ENCODE measurements at regions not wholly inside any gene's neighbourhood (a gene's known extent, or its start where the extent isn't known, plus 50 kb on each side); places are given as distances from the start of the nearest gene placed in this dataset.

- Mint-ChIP-seq H3K27ac (no peak overlapping the region), H3K36me3 (ENCODE audit: low read depth) (no peaks in the 10 kb centered on the region), H3K4me1 (no peaks in the 10 kb centered on the region), H3K9me3 (peaks cover 4% of the 10 kb centered on the region), H3K27me3 (no peaks in the 10 kb centered on the region), H3K4me3 (no peak overlapping the region)
- ATAC-seq (no peak), DNase-seq (no peak)
Measured at GRCh38 chr14:42475289-42475688, 868.6 kb downstream of the LRFN5 start.

DNA sequence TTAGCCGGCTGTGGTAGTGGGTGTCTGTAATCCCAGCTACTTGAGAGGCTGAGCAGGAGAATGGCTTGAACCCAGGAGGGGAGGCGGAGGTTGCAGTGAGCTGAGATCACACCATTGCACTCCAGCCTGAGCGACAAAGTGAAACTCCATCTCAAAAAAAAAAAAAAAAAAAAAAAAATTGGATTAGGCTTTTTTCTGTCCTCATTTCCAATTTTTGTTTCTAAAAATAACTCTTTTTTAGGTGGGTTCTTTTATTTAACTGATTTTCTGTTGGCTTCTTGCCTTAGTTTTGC, 863.7 kb downstream of the LRFN5 start:
- Mint-ChIP-seq H3K27me3 (no peaks in the 10 kb centered on the region), H3K9me3 (peaks cover 4% of the 10 kb centered on the region), H3K4me3 (no peak overlapping the region), H3K4me1 (no peaks in the 10 kb centered on the region), H3K36me3 (ENCODE audit: low read depth) (no peaks in the 10 kb centered on the region), H3K27ac (no peak overlapping the region)
- no peak for ATAC-seq
- no peak for DNase-seq

DNA sequence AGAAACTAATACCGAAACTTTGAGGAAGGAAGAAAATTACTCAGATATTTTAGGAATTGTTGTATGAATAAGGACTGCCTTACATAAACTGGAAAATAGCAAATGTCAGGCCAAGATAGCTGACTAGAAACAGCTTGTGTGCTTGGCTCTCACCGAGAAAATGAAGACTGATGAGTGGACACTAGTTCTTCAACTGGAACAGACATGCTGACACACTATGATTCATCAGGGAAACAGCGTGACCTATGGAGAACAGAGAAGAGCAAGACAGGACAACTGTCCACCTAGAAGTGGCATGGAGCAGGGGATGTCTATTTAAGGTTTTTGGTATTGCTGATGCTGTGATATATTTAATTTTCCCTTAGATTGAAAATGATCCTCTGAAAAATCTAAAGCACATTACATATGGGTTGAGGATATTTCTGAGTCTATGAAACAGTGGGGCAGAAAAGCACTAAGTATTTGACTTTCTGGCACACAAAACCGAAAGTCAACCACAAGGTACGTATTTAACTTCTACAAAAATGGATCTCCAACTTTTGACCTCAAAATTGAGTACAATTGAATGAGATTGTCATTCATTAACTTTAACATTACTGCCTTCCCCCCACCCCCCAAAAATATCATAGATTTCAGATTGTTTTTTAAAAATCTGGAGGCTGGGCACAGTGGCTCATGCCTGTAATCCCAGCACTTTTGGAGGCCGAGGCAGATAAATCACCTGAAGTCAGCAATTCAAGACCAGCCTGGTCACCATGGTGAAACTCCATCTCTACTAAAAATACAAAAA, 863.2 kb downstream of the LRFN5 start:
- H3K27ac Mint-ChIP-seq = no peak overlapping the region
- peaks cover 4% of the 10 kb centered on the region for H3K9me3 Mint-ChIP-seq
- DNase-seq (no peak), ATAC-seq (no peak)
- no peaks in the 10 kb centered on the region for H3K4me1 Mint-ChIP-seq
- H3K27me3 Mint-ChIP-seq = no peaks in the 10 kb centered on the region
- no peaks in the 10 kb centered on the region for H3K36me3 Mint-ChIP-seq (ENCODE audit: low read depth)
- H3K4me3 Mint-ChIP-seq = no peak overlapping the region

DNA sequence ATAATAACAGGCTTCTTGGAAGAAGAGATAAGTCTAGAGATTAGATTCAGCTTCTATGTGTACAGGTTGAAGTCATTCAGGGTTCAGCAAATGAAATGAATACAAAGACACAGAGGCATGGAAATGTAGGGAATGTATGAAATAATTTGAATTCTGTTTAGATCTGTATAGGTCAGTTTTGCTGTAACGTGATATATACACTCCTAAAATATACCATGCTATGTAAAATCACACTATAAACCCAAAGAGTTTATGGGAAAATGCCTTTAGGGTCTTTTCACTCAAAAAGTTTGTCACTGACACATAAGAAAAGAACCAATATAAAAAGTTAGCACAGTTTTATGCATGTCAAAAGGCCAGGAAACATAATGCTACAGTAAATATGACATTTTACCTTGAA, 854.0 kb downstream of the LRFN5 start:
- H3K4me3 Mint-ChIP-seq = no peak overlapping the region
- no peaks in the 10 kb centered on the region for H3K36me3 Mint-ChIP-seq (ENCODE audit: low read depth)
- no peak for DNase-seq
- H3K27ac Mint-ChIP-seq = no peak overlapping the region
- ATAC-seq = no peak
- no peaks in the 10 kb centered on the region for H3K27me3 Mint-ChIP-seq
- H3K4me1 Mint-ChIP-seq = no peaks in the 10 kb centered on the region
- H3K9me3 Mint-ChIP-seq = peaks cover 4% of the 10 kb centered on the region

DNA sequence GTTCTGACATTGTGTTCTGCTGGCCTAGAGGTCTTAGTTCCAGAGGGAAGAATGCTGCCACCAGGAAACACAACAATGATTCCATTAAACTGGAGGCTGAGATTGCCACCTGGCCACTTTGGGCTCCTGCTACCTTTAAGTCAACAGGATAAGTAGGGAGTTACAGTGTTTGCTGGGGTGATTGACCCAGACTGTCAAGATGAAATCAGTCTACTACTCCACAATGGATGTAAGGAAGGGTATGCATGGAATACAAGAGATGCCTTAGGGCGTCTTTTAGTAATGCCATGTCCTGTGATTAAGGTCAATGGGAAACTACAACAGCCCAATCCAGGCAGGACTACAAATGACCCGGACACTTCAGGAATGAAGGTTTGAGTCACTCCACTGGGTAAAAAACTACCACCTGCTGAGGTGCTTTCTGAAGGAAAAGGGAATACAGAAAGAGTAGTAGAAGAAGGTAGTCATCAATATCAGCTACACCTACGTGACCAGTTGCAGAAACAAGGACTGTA, 852.6 kb downstream of the LRFN5 start:
- DNase-seq = no peak
- H3K36me3 Mint-ChIP-seq (ENCODE audit: low read depth) = no peaks in the 10 kb centered on the region
- H3K4me3 Mint-ChIP-seq = no peak overlapping the region
- peaks cover 4% of the 10 kb centered on the region for H3K9me3 Mint-ChIP-seq
- no peak for ATAC-seq
- no peak overlapping the region for H3K27ac Mint-ChIP-seq
- no peaks in the 10 kb centered on the region for H3K27me3 Mint-ChIP-seq
- H3K4me1 Mint-ChIP-seq = no peaks in the 10 kb centered on the region

GRCh38 chr14:42441615-42442014, 834.9 kb downstream of the LRFN5 start:
- ATAC-seq (no peak), DNase-seq (no peak)
- Mint-ChIP-seq H3K4me3 (no peak overlapping the region), H3K9me3 (peaks cover 4% of the 10 kb centered on the region), H3K4me1 (no peaks in the 10 kb centered on the region), H3K27me3 (no peaks in the 10 kb centered on the region), H3K36me3 (ENCODE audit: low read depth) (no peaks in the 10 kb centered on the region), H3K27ac (no peak overlapping the region)

GRCh38 chr14:42437809-42438208, 831.1 kb downstream of the LRFN5 start:
- Mint-ChIP-seq H3K27me3 (no peaks in the 10 kb centered on the region), H3K4me3 (no peak overlapping the region), H3K36me3 (ENCODE audit: low read depth) (no peaks in the 10 kb centered on the region), H3K9me3 (peaks cover 10% of the 10 kb centered on the region), H3K4me1 (no peaks in the 10 kb centered on the region), H3K27ac (no peak overlapping the region)
- DNase-seq = no peak
- no peak for ATAC-seq

DNA sequence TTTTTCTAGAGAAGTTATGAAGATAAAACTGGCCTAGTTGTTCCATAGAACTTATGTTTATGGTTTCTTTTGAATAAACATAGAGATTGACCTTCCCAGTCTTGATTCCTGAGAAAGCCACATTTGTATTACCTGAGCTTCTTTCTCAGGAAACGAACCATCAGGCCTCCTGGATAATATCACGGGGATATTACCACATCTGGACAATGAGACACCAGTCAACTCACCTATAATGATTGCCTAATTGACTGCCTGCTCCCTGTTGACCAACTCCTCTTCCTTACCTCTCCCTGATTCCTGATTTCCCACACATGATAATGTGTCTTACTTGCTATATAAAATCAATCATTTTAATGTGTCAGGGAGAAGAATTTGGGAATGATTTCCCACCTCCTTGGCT, 822.7 kb downstream of the LRFN5 start:
- DNase-seq (no peak), ATAC-seq (no peak)
- Mint-ChIP-seq H3K9me3 (peaks cover 15% of the 10 kb centered on the region), H3K27me3 (no peaks in the 10 kb centered on the region), H3K4me1 (no peaks in the 10 kb centered on the region), H3K4me3 (no peak overlapping the region), H3K36me3 (ENCODE audit: low read depth) (no peaks in the 10 kb centered on the region), H3K27ac (no peak overlapping the region)

- H3K4me1 Mint-ChIP-seq = no peaks in the 10 kb centered on the region
- no peaks in the 10 kb centered on the region for H3K36me3 Mint-ChIP-seq (ENCODE audit: low read depth)
- no peak overlapping the region for H3K27ac Mint-ChIP-seq
- DNase-seq (peak; percentile 3), ATAC-seq (no peak)
- peaks cover 15% of the 10 kb centered on the region for H3K9me3 Mint-ChIP-seq
- H3K4me3 Mint-ChIP-seq = no peak overlapping the region
- H3K27me3 Mint-ChIP-seq = no peaks in the 10 kb centered on the region
Measured at GRCh38 chr14:42428996-42429395, 822.3 kb downstream of the LRFN5 start.

DNA sequence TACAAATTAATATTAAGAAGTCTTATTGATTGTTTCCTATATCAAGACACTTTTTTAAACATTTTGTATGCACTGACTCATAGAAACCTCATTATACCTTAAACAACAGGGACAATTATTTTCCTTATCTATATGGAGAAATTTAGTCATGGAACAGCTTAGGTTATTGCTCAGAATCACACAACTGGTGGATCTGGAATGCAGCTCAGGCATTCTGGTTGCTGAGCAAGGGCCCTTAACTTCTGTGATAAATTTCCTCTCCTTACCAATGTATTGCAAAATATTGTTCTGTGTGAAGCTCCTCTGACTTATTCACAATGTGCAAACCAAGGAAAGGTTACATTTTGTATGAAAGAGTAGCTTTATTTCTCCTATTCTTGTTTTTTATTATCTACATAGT, 817.8 kb downstream of the LRFN5 start:
- Mint-ChIP-seq H3K27ac (no peak overlapping the region), H3K36me3 (ENCODE audit: low read depth) (no peaks in the 10 kb centered on the region), H3K9me3 (peaks cover 4% of the 10 kb centered on the region), H3K4me1 (no peaks in the 10 kb centered on the region), H3K27me3 (no peaks in the 10 kb centered on the region), H3K4me3 (no peak overlapping the region)
- ATAC-seq (no peak), DNase-seq (no peak)

GRCh38 chr14:42421377-42422078, 814.9 kb downstream of the LRFN5 start:
- H3K27ac Mint-ChIP-seq = no peak overlapping the region
- DNase-seq = no peak
- no peaks in the 10 kb centered on the region for H3K36me3 Mint-ChIP-seq (ENCODE audit: low read depth)
- peaks cover 4% of the 10 kb centered on the region for H3K9me3 Mint-ChIP-seq
- H3K4me1 Mint-ChIP-seq = no peaks in the 10 kb centered on the region
- H3K4me3 Mint-ChIP-seq = no peak overlapping the region
- H3K27me3 Mint-ChIP-seq = no peaks in the 10 kb centered on the region
- no peak for ATAC-seq

GRCh38 chr14:42420071-42420470, 813.4 kb downstream of the LRFN5 start:
- peaks cover 4% of the 10 kb centered on the region for H3K9me3 Mint-ChIP-seq
- H3K27me3 Mint-ChIP-seq = no peaks in the 10 kb centered on the region
- no peak for DNase-seq
- H3K27ac Mint-ChIP-seq = no peak overlapping the region
- no peak overlapping the region for H3K4me3 Mint-ChIP-seq
- H3K36me3 Mint-ChIP-seq (ENCODE audit: low read depth) = no peaks in the 10 kb centered on the region
- no peaks in the 10 kb centered on the region for H3K4me1 Mint-ChIP-seq
- no peak for ATAC-seq

DNA sequence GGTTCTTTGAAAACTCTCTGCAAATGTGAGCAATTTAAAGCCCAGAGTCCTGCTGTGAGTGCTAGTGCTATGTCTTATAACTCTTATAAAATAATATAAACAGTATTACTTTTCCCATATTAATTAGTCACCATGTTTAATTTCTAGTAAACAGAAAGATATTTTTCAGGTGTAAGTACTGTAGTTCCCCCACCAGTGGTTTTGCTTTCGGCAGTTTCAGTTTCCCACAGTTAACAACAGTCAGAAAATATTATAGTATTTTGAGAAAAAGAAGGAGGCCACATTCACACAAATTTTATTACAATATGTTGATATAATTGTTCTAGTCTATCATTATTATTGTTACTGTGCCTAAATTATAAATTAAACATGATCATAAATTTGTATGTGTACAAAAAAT, 800.5 kb downstream of the LRFN5 start:
- H3K4me1 Mint-ChIP-seq = no peaks in the 10 kb centered on the region
- no peaks in the 10 kb centered on the region for H3K27me3 Mint-ChIP-seq
- no peak overlapping the region for H3K4me3 Mint-ChIP-seq
- H3K36me3 Mint-ChIP-seq (ENCODE audit: low read depth) = no peaks in the 10 kb centered on the region
- DNase-seq = no peak
- no peak overlapping the region for H3K27ac Mint-ChIP-seq
- no peak for ATAC-seq
- H3K9me3 Mint-ChIP-seq = peaks cover 8% of the 10 kb centered on the region

DNA sequence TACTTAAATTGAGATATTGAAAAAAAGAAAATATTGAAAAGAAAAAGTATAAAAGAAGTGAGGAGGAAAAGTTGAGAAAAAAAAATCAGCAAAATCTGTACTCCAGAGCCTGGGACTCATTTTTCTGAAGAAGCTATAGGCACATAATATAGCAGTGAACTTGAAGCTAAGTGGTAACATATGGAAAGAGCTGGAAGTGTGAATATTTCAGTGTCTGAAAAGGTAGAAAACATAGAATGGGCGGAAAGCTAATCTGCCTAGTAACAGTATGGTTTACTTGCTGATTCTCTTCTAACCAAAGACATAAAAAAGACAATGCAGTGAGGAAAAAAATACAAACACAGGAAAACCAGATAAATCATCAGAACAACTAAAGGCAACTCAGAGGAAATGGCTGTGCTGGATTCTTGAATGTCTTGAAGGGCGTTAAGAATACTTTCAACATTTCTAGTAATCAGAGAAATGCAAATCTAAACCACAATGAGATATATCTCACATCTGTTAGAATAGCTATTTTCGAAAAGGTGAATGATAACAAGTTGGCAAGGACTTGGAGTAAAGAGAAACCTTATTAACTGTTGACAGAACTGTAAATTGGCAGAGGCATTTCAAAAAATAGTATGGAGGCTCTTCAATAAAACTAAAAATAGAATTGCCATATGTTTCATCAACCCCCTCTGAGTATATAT, 784.6 kb downstream of the LRFN5 start:
- DNase-seq (no peak), ATAC-seq (no peak)
- peaks cover 11% of the 10 kb centered on the region for H3K9me3 Mint-ChIP-seq
- no peaks in the 10 kb centered on the region for H3K27me3 Mint-ChIP-seq
- H3K4me1 Mint-ChIP-seq = no peaks in the 10 kb centered on the region
- no peak overlapping the region for H3K27ac Mint-ChIP-seq
- no peak overlapping the region for H3K4me3 Mint-ChIP-seq
- no peaks in the 10 kb centered on the region for H3K36me3 Mint-ChIP-seq (ENCODE audit: low read depth)

- H3K4me3 Mint-ChIP-seq = no peak overlapping the region
- H3K9me3 Mint-ChIP-seq = no peaks in the 10 kb centered on the region
- no peaks in the 10 kb centered on the region for H3K36me3 Mint-ChIP-seq (ENCODE audit: low read depth)
- H3K4me1 Mint-ChIP-seq = no peaks in the 10 kb centered on the region
- ATAC-seq (no peak), DNase-seq (no peak)
- no peaks in the 10 kb centered on the region for H3K27me3 Mint-ChIP-seq
- H3K27ac Mint-ChIP-seq = no peak overlapping the region
Measured at GRCh38 chr14:42378880-42379279, 772.2 kb downstream of the LRFN5 start.
